Skeletal muscle cell (primary cell): ENCODE measurements at regions not wholly inside any gene's neighbourhood (a gene's known extent, or its start where the extent isn't known, plus 50 kb on each side); places are given as distances from the start of the nearest gene placed in this dataset.

Source experiments
- DNase-seq: peaks from one replicate; pipeline ENCODE4 v3.0.0-alpha.2; 2010; ENCODE audit warnings: low read depth
- H3K4me3 ChIP-seq: 2 replicates; pipeline ENCODE4 v1.5.1; 2011; ENCODE audit warnings: low read depth, mild to moderate bottlenecking, control low read depth, low read length, moderate library complexity

GRCh38 chr12:127670796-127671195, 596.2 kb upstream of the TMEM132C start:
- H3K4me3 ChIP-seq: no peak overlapping the region
- DNase-seq: no peak

- no peak for DNase-seq
- H3K4me3 ChIP-seq: no peak overlapping the region
Measured at GRCh38 chr12:127675936-127676335, 591.0 kb upstream of the TMEM132C start.

GRCh38 chr12:127677537-127678131, 589.3 kb upstream of the TMEM132C start:
- DNase-seq: peak; percentile 48
- no peak overlapping the region for H3K4me3 ChIP-seq

GRCh38 chr12:127678945-127679344, 588.0 kb upstream of the TMEM132C start:
- no peak overlapping the region for H3K4me3 ChIP-seq
- no peak for DNase-seq

- DNase-seq: peak; percentile 61
- no peak overlapping the region for H3K4me3 ChIP-seq
Measured at GRCh38 chr12:127680516-127680915, 586.5 kb upstream of the TMEM132C start.

- DNase-seq: no peak
- H3K4me3 ChIP-seq: no peak overlapping the region
Measured at GRCh38 chr12:127681151-127681754, 585.7 kb upstream of the TMEM132C start.

GRCh38 chr12:127685491-127685890, 581.5 kb upstream of the TMEM132C start:
- no peak for DNase-seq
- no peak overlapping the region for H3K4me3 ChIP-seq

- H3K4me3 ChIP-seq: no peak overlapping the region
- no peak for DNase-seq
Measured at GRCh38 chr12:127685931-127686330, 581.0 kb upstream of the TMEM132C start.

GRCh38 chr12:127687181-127687580, 579.8 kb upstream of the TMEM132C start:
- no peak for DNase-seq

GRCh38 chr12:127688906-127689428, 578.0 kb upstream of the TMEM132C start:
- no peak for DNase-seq
- no peak overlapping the region for H3K4me3 ChIP-seq

More at GRCh38 chr12:127687181-127687580, 579.8 kb upstream of the TMEM132C start:
- H3K4me3 ChIP-seq: no peak overlapping the region

GRCh38 chr12:127690161-127690560, 576.8 kb upstream of the TMEM132C start:
- no peak overlapping the region for H3K4me3 ChIP-seq
- no peak for DNase-seq

- DNase-seq: no peak
Measured at GRCh38 chr12:127696963-127697362, 570.0 kb upstream of the TMEM132C start.

GRCh38 chr12:127703026-127703425, 563.9 kb upstream of the TMEM132C start:
- no peak for DNase-seq
- H3K4me3 ChIP-seq: no peak overlapping the region

More at GRCh38 chr12:127696963-127697362, 570.0 kb upstream of the TMEM132C start:
- H3K4me3 ChIP-seq: no peak overlapping the region

GRCh38 chr12:127711108-127711507, 555.9 kb upstream of the TMEM132C start:
- H3K4me3 ChIP-seq: no peak overlapping the region
- DNase-seq: no peak

- DNase-seq: no peak
- H3K4me3 ChIP-seq: no peak overlapping the region
Measured at GRCh38 chr12:127712561-127712960, 554.4 kb upstream of the TMEM132C start.

- H3K4me3 ChIP-seq: no peak overlapping the region
- DNase-seq: no peak
Measured at GRCh38 chr12:127716166-127716565, 550.8 kb upstream of the TMEM132C start.

- no peak for DNase-seq
- no peak overlapping the region for H3K4me3 ChIP-seq
Measured at GRCh38 chr12:127717278-127717677, 549.7 kb upstream of the TMEM132C start.

- DNase-seq: no peak
- no peak overlapping the region for H3K4me3 ChIP-seq
Measured at GRCh38 chr12:127720334-127720733, 546.6 kb upstream of the TMEM132C start.

- H3K4me3 ChIP-seq: no peak overlapping the region
- no peak for DNase-seq
Measured at GRCh38 chr12:127722611-127723010, 544.4 kb upstream of the TMEM132C start.

GRCh38 chr12:127723251-127723650, 543.7 kb upstream of the TMEM132C start:
- DNase-seq: no peak
- no peak overlapping the region for H3K4me3 ChIP-seq

- no peak overlapping the region for H3K4me3 ChIP-seq
- no peak for DNase-seq
Measured at GRCh38 chr12:127726671-127727315, 540.2 kb upstream of the TMEM132C start.
